ENCODE measurements at regions not wholly inside any gene's neighbourhood (a gene's known extent, or its start where the extent isn't known, plus 50 kb on each side); places are given as distances from the start of the nearest gene placed in this dataset.

GRCh38 chr11:42066113-42066512 is 606.7 kb upstream of the LRRC4C start:
- no peak overlapping the region for H3K4me3 ChIP-seq (ENCODE audit: low read depth, low read length)
- CTCF ChIA-PET, result no interaction called here
- POLR2A ChIA-PET, result no interaction called here
- TF ChIP-seq CTCF (IDR thresholded peaks at IDR 0.05; ENCODE audit: insufficient read depth, low read length, missing control alignments), result no peak
- no peak for DNase-seq (ENCODE audit: low read depth, low spot score)

GRCh38 chr11:42074306-42074705 is 614.9 kb upstream of the LRRC4C start:
- no peak for TF ChIP-seq CTCF (IDR thresholded peaks at IDR 0.05; ENCODE audit: insufficient read depth, low read length, missing control alignments)
- ChIA-PET POLR2A (interaction anchor here (0.6 kb wide), 1 partner anchor 34 kb away, joined by 3 read pairs; no protein-coding TSS in a partner anchor), CTCF (no interaction called here)

GRCh38 chr11:42075180-42075579 is 615.7 kb upstream of the LRRC4C start:
- ChIA-PET CTCF (no interaction called here), POLR2A (interaction anchor here (0.6 kb wide), 1 partner anchor 33 kb away, joined by 3 read pairs; no protein-coding TSS in a partner anchor)
- DNase-seq (ENCODE audit: low read depth, low spot score), result no peak
- H3K4me3 ChIP-seq (ENCODE audit: low read depth, low read length), result no peak overlapping the region
- TF ChIP-seq CTCF (IDR thresholded peaks at IDR 0.05; ENCODE audit: insufficient read depth, low read length, missing control alignments), result no peak

More at GRCh38 chr11:42074306-42074705, 614.9 kb upstream of the LRRC4C start:
- DNase-seq (ENCODE audit: low read depth, low spot score), result no peak
- H3K4me3 ChIP-seq (ENCODE audit: low read depth, low read length), result no peak overlapping the region

- CTCF ChIA-PET, result no interaction called here
- POLR2A ChIA-PET, result no interaction called here
- no peak for DNase-seq (ENCODE audit: low read depth, low spot score)
- no peak overlapping the region for H3K4me3 ChIP-seq (ENCODE audit: low read depth, low read length)
- no peak for TF ChIP-seq CTCF (IDR thresholded peaks at IDR 0.05; ENCODE audit: insufficient read depth, low read length, missing control alignments)
These were observed 618.3 kb upstream of the LRRC4C start for GRCh38 chr11:42077794-42078193.

- POLR2A ChIA-PET, result no interaction called here
- no peak overlapping the region for H3K4me3 ChIP-seq (ENCODE audit: low read depth, low read length)
- CTCF ChIA-PET, result no interaction called here
- DNase-seq (ENCODE audit: low read depth, low spot score), result no peak
- TF ChIP-seq CTCF (IDR thresholded peaks at IDR 0.05; ENCODE audit: insufficient read depth, low read length, missing control alignments), result no peak
These were observed 626.3 kb upstream of the LRRC4C start for GRCh38 chr11:42085736-42086135.

GRCh38 chr11:42093541-42093940 is 634.1 kb upstream of the LRRC4C start:
- POLR2A ChIA-PET, result no interaction called here
- DNase-seq (ENCODE audit: low read depth, low spot score), result no peak
- H3K4me3 ChIP-seq (ENCODE audit: low read depth, low read length), result no peak overlapping the region
- TF ChIP-seq CTCF (IDR thresholded peaks at IDR 0.05; ENCODE audit: insufficient read depth, low read length, missing control alignments), result no peak
- CTCF ChIA-PET, result no interaction called here

All from AG04449 (cell line).